HG02870 (cell line): ENCODE measurements at regions not wholly inside any gene's neighbourhood (a gene's known extent, or its start where the extent isn't known, plus 50 kb on each side); places are given as distances from the start of the nearest gene placed in this dataset.

Source experiments
- ATAC-seq: cut with Tn5 transposase; IDR thresholded peaks from one replicate; pipeline ENCODE4 v1.9.1; 2021; ENCODE audit warnings: mild to moderate bottlenecking, moderate library complexity; ENCODE audit not compliant: unreplicated experiment

- no peak for ATAC-seq
These were observed 134.1 kb downstream of the SOX9 start for GRCh38 chr17:72254808-72255449.

DNA sequence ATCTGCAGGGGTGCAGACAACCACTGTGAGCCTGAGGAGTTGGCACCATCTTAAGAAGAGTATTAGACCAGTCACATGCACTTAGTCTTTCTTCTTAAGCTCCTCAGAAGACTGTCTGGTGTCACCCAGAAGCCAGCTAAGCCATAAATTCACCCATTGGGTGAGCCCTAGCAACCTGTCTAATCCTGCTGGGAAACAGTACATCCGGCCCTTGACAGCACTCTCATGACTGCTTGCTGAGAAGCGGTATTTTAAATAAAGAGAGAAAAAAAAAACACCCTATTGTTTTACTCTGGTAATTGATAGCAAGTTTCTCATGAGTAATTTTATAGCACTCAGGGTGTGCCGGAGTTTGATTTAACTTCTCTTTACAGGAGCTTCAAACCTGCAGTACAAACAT is 134.7 kb downstream of the SOX9 start:
- ATAC-seq = no peak

DNA sequence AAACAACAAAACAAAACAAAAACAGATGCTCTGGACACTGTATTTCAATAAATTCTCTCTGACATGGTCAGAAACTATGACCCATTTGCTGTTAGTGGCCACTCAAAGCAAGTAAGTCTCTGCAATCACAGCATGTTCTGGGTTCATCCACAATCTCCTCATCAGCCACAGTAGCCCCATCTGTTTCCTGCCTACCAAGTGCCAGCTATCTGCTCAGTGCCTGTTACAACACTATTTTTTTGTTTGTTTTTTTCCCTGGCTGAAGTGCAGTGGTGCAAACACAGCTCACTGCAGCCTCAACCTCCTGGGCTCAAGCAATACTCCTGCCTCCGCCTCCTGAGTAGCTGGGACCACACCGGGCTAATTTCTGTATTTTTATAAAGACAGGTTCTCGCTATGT is 137.9 kb downstream of the SOX9 start:
- ATAC-seq = no peak

- no peak for ATAC-seq
These were observed 139.1 kb downstream of the SOX9 start for GRCh38 chr17:72259922-72260321.

DNA sequence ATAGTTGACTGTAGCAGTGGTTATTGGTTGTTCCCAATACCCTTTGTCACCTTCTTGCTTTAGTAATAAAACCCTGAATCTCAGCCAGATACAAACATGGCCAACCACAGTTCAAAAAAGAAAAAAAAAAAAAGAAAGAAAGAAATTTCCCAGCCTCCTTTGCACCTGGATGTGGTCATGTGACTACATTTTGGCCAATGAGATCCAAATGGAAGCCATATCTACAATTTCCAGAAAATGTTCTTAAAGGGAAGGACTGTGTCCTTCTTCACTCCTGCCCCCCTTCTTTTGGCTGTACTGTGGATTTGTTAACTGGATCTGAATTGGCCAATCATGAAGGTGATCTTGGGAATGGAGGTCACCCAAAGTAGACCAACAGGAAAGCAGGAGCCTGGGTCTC is 141.9 kb downstream of the SOX9 start:
- no peak for ATAC-seq

GRCh38 chr17:72264682-72265405 is 144.0 kb downstream of the SOX9 start:
- peak; percentile 75 for ATAC-seq

- ATAC-seq = no peak
These were observed 145.4 kb downstream of the SOX9 start for GRCh38 chr17:72266112-72266775.

DNA sequence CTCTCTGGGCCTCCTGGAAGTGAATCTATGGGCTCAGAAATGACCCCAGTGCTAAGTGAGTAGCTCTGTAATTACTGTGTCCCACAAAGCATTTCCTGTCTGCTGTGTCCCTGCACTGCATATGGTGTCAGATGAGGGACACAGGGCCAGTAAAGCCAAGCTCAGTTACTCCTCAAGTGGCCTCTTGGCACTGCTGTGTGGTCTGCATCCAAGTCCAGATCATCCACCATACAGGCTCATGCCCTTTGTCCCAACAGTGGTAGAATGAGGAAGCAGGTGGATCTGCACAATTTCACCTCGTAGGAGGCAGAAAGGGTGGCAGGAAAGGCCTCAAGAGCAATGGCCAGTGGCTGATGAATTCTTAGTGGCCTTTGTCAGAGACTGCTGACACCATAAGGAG is 146.8 kb downstream of the SOX9 start:
- no peak for ATAC-seq

DNA sequence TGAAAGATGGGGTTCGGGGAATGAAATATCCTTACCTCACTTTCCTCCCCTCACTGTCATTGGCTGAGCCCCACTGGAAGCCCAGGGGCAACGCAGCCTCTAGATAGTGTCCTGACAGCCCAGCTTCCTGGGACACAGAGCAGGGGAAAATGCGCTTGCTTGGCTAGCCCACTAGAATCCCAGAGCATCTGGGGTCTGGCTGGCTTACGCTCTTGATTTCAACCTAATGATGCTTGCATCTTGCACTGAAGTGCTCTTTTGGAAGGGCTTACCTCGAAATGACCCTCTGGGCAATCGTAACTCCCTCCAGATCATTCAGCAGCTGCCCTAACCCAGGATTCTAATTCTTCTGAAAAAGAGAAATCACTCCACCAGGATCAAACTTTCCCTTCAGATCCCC is 147.6 kb downstream of the SOX9 start:
- no peak for ATAC-seq

GRCh38 chr17:72270273-72270924 is 149.6 kb downstream of the SOX9 start:
- ATAC-seq = no peak

DNA sequence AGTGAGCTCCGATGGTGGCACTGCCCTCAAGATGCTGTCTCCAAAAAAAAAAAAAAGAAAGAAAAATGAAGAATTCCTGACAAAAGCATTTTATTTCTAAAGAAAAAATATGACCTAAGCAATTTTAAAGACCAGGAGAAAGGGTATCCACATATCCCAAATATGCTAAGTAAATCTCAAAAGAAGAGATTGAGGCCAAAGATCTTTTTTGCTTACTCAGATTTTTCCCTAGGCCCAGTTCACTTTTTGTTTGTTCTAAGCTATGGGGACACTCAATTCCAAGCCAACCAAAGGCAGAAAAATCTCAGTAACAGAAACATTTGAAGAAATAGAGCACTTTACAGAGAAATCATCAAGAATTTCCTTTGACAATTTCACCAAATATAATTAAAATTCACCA is 150.8 kb downstream of the SOX9 start:
- no peak for ATAC-seq

GRCh38 chr17:72273289-72274056 is 152.7 kb downstream of the SOX9 start:
- no peak for ATAC-seq

DNA sequence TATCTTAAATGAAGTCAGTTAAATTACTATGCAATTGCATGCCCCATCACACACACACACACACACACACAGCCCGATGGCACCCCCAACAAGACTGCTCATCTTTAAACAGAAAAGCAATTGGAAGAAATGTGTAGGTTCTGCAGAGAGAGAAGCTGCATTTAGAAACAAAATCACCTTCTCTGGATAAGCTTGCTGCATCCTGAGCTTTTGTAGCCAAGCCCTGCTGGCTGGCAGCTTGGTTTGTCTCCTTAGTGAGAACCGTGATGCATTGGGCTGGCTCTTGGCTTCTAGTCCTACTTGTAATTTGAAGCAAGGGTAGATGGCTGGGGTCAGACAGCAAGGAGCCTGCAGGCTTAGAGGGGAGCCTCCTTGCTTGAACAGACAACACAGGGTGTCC is 153.8 kb downstream of the SOX9 start:
- no peak for ATAC-seq

DNA sequence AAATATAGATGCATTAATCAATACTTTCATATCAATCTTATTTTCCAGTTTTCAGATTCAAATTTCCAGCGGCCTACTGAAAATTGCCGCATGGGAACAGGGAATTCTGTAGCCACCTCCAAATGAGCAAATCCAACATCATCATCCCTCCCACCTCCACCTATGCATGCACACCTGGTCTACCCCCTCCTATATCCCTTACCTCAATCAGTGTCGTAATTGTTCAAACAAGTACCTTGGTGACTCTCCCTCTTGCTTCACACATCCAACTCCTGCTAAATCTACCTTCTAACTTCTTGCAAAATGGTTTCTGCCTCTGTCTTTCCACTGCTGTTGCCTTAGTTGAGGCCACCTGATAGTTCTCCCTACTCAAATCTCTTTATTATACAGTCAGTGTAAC is 160.1 kb downstream of the SOX9 start:
- ATAC-seq = no peak

- no peak for ATAC-seq
These were observed 161.7 kb downstream of the SOX9 start for GRCh38 chr17:72282439-72283029.

- ATAC-seq = no peak
These were observed 164.0 kb downstream of the SOX9 start for GRCh38 chr17:72284806-72285205.

DNA sequence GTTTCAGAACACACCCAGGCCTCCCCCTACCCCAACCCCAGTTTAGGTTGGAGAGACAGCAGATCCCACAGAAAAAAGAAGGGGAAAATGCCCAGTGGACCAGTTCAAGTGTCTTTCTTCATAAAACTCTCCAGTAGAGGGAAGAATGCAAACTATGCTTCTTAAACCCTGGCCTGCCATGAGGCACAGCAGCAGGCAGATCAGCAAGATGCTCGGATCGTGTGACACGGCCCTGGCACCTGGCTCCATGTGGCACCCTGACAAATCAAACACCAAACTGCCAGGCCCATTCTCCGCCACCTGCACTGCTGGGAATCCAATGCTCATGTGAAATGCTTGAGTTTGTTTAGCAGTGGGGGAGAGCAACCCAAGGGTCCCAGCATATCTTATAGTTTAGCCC is 166.8 kb downstream of the SOX9 start:
- ATAC-seq = no peak

DNA sequence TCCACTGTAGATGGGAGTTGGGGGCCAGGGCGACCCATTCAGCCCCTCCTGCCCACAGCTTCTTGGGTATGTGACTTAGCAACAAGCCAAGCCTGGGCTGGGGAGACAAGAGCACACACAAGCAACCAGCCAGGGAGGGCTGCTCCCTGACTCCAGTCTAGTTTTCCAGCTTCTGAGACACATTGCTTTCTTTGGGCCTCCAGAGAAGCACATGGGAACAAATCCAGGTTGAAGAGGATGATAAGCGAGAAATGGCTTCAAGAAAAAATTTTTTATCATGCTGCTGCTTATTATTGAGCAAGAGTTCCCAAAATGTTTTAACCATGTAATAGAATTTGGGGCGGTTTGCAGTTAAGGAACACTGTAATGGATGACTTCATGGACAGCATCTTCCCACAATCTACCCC is 173.7 kb downstream of the SOX9 start:
- no peak for ATAC-seq

DNA sequence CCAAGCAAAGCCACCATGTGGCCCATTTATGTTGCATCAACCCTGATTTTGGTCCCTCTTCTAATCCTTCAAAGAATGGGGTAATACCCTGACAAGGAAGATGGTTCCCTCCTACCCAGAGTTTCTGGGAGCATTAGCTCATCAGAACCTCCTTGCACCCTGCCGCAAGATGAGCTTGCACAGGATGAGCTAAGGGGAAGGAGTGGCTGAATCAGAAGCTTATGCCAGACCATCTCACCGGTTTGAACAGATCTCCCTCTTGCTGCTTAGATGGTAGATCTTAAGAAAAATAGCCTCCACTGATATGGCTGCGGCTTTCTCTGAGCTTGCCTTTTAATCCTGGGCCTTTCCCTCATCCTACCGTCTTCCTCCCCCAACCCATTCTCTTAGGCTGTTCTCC is 175.1 kb downstream of the SOX9 start:
- ATAC-seq = no peak

DNA sequence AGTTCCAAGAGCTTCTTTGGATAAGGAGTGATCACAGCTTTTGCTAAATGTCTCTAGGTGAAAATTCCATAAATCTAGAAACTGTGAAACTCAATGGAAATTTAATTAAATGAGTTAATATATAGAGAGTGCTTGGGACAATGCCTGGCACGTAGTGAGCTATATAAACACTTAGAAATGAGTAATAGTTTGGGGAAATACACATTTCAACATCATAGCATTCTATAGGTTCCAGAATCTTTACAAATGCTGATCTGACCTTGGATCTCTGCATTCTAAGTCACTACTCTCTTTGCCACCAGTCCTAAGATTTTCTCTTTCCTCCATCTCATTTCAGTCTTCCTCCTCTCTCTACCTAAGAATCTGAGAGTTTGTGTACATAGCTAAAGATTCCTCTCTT is 175.6 kb downstream of the SOX9 start:
- no peak for ATAC-seq
